B cell (primary cell): ENCODE measurements at regions not wholly inside any gene's neighbourhood (a gene's known extent, or its start where the extent isn't known, plus 50 kb on each side); places are given as distances from the start of the nearest gene placed in this dataset.

ENCODE experiments used
- ATAC-seq: fragments of 200-7000 bp; cut with Tn5 transposase; one replicate; pipeline ENCODE4 v1.10.0; 2021; ENCODE audit warnings: low read depth, mild to moderate bottlenecking, moderate number of reproducible peaks, moderate library complexity
- CTCF ChIA-PET: fragments of 350-600 bp; sonication (Branson Sonifier 250); formaldehyde crosslinking; loops from one replicate; lab custom pipeline; 2021; ENCODE audit warnings: antibody characterized with exemption, inconsistent platforms; lab: Charles Lee
- POLR2A ChIA-PET: fragments of 350-600 bp; sonication (Branson Sonifier 250); formaldehyde crosslinking; loops from one replicate; lab custom pipeline; 2021; ENCODE audit warnings: antibody characterized with exemption; lab: Charles Lee
- DNase-seq: peaks from one replicate; pipeline ENCODE4 v3.0.0; 2013
- H2AFZ ChIP-seq: 2 replicates; pipeline ENCODE4 v1.6.1; 2012; ENCODE audit warnings: mild to moderate bottlenecking, low read depth, low read length; ENCODE audit not compliant: insufficient read depth, poor library complexity, severe bottlenecking
- H3K27ac ChIP-seq, 2 donors: 1 replicate in 1 of 2; 2 replicates in 1 of 2; pipeline ENCODE4 v1.5.1; 2012 to 2013; ENCODE audit warnings: low read length in 2 of 2, mild to moderate bottlenecking in 2 of 2, moderate library complexity in 1 of 2
- H3K27me3 ChIP-seq, 4 experiments: fragments of 200-600 bp in 1 of 4; sonication (generic) in 1 of 4; replicated peaks in 1 of 4; 1 replicate in 2 of 4; 2 replicates in 2 of 4; pipeline versions ENCODE4 v1.6.1 to v1.7.0; 2013 to 2016; ENCODE audit warnings: low read length in 3 of 4, mild to moderate bottlenecking in 2 of 4, mixed read lengths in 1 of 4, moderate library complexity in 1 of 4; ENCODE audit not compliant: insufficient read depth in 4 of 4, control insufficient read depth in 3 of 4; ENCODE audit errors: control extremely low read depth in 1 of 4
- H3K36me3 ChIP-seq, 2 experiments: replicated peaks in 1 of 2; 1 replicate in 1 of 2; 2 replicates in 1 of 2; pipeline versions ENCODE4 v1.6.1 to v1.7.1; 2013; ENCODE audit warnings: low read length in 1 of 2; ENCODE audit not compliant: insufficient read depth in 2 of 2, control insufficient read depth in 1 of 2; ENCODE audit errors: control extremely low read depth in 1 of 2, extremely low read depth in 1 of 2
- H3K4me1 ChIP-seq, 2 donors: fragments of 200-600 bp in 1 of 2; sonication (generic) in 1 of 2; 1 replicate in 1 of 2; 2 replicates in 1 of 2; pipeline versions ENCODE4 v1.5.1 to v1.6.1; 2013 to 2017; ENCODE audit warnings: low read length in 2 of 2; ENCODE audit not compliant: control insufficient read depth in 2 of 2, insufficient read depth in 2 of 2
- H3K4me2 ChIP-seq: replicated peaks from 2 replicates; pipeline ENCODE3; 2012; ENCODE audit warnings: mild to moderate bottlenecking, low read depth, low read length; ENCODE audit not compliant: poor library complexity, severe bottlenecking
- H3K4me3 ChIP-seq, 5 experiments: fragments of 200-600 bp in 1 of 5; sonication (generic) in 1 of 5; 1 replicate in 3 of 5; 2 replicates in 2 of 5; pipeline versions ENCODE4 v1.5.1 to v1.7.0; 2011 to 2016; ENCODE audit warnings: low read length in 4 of 5, mild to moderate bottlenecking in 4 of 5, low read depth in 2 of 5, control low read depth in 1 of 5, moderate library complexity in 1 of 5; ENCODE audit not compliant: insufficient read depth in 1 of 5; ENCODE audit errors: control extremely low read depth in 1 of 5, extremely low read depth in 1 of 5
- H3K79me2 ChIP-seq: fragments of 200-600 bp; sonication (generic); one replicate; pipeline ENCODE4 v1.6.0; 2016; ENCODE audit warnings: low read length; ENCODE audit not compliant: control insufficient read depth, insufficient read depth
- H3K9ac ChIP-seq: fragments of 200-600 bp; sonication (generic); 2 replicates; pipeline ENCODE4 v1.6.1; 2017; ENCODE audit warnings: mild to moderate bottlenecking, low read length, moderate library complexity
- H3K9me3 ChIP-seq, 3 donors: one replicate each; pipeline versions ENCODE4 v1.6.1 to v1.7.1; 2013; ENCODE audit warnings: low read length in 2 of 3; ENCODE audit not compliant: control insufficient read depth in 2 of 3, insufficient read depth in 1 of 3; ENCODE audit errors: control extremely low read depth in 1 of 3
- H4K20me1 ChIP-seq: 2 replicates; pipeline ENCODE4 v1.6.0; 2012; ENCODE audit warnings: mild to moderate bottlenecking, low read length; ENCODE audit not compliant: insufficient read depth, control insufficient read depth, poor library complexity, severe bottlenecking
- H3K27ac Mint-ChIP-seq: one replicate; pipeline ENCODE4 v1.8.0; 2021; ENCODE audit warnings: mixed read lengths
- H3K27me3 Mint-ChIP-seq: one replicate; pipeline ENCODE4 v1.8.0; 2021; ENCODE audit warnings: mixed read lengths
- H3K4me1 Mint-ChIP-seq: one replicate; pipeline ENCODE4 v1.8.0; 2021; ENCODE audit warnings: mixed read lengths
- H3K4me3 Mint-ChIP-seq: one replicate; pipeline ENCODE4 v1.8.0; 2021; ENCODE audit warnings: mixed read lengths
- H3K9me3 Mint-ChIP-seq: one replicate; pipeline ENCODE4 v1.8.0; 2022; ENCODE audit warnings: mixed read lengths; ENCODE audit not compliant: insufficient read depth
- WGBS: methylation state at CpG from one replicate; pipeline ENCODE4 v1.1.5; 2013; ENCODE audit warnings: missing lambda C conversion rate; ENCODE audit not compliant: insufficient coverage; 5-methylcytosine and 5-hydroxymethylcytosine counted together
- intact Hi-C: fragments of 100-400 bp; cut with micrococcal nuclease; formaldehyde crosslinking; loops from one replicate; pipeline ENCODE4 v1.10.0; 2022
- TF ChIP-seq, protein P1 (sequence below): fragments of 200-600 bp; IDR thresholded peaks from one replicate; pipeline ENCODE4 v1.8.0; 2022; ENCODE audit warnings: antibody characterized with exemption, mild to moderate bottlenecking

DNA sequence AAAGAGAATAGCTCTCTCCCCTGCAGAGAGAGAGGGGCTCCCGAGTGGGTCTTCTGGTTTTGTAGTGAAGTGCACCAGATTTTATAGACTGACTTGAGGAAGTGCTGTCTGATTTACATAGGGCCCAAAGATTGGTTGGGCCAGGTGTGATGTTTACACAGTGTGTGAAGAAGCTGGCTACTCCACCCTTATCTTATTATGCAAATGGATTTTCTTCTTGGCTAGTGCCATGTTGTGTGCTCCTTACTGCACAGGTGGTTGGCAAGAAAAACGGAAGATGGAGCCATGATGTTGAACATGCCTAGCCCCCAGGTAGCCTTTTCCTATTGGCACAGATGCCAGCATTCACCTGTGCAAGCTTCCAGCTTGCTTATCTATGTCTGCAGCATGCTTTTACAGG lies 112.4 kb upstream of the ARHGAP24 start:
- Mint-ChIP-seq H3K4me3 (no peak overlapping the region), H3K27ac (no peak overlapping the region), H3K9me3 (peaks cover 4% of the 10 kb centered on the region), H3K27me3 (peaks cover 6% of the 10 kb centered on the region), H3K4me1 (peaks cover 4% of the 10 kb centered on the region)
- H3K79me2 ChIP-seq: no peaks in the 10 kb centered on the region
- 93% methylated on average over 2 of the region's 2 CpGs for WGBS
- TF ChIP-seq, protein P1, sequence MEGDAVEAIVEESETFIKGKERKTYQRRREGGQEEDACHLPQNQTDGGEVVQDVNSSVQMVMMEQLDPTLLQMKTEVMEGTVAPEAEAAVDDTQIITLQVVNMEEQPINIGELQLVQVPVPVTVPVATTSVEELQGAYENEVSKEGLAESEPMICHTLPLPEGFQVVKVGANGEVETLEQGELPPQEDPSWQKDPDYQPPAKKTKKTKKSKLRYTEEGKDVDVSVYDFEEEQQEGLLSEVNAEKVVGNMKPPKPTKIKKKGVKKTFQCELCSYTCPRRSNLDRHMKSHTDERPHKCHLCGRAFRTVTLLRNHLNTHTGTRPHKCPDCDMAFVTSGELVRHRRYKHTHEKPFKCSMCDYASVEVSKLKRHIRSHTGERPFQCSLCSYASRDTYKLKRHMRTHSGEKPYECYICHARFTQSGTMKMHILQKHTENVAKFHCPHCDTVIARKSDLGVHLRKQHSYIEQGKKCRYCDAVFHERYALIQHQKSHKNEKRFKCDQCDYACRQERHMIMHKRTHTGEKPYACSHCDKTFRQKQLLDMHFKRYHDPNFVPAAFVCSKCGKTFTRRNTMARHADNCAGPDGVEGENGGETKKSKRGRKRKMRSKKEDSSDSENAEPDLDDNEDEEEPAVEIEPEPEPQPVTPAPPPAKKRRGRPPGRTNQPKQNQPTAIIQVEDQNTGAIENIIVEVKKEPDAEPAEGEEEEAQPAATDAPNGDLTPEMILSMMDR: no peak
- H3K4me3 ChIP-seq: no peak overlapping the region
- no peaks in the 10 kb centered on the region for H3K4me1 ChIP-seq
- H4K20me1 ChIP-seq: no peaks in the 10 kb centered on the region
- H3K9me3 ChIP-seq: peaks cover 0 to 7% (median 5%) of the 10 kb centered on the region in 3 donors
- intact Hi-C loops: no loop called here
- H3K36me3 ChIP-seq: no peaks in the 10 kb centered on the region
- H3K4me2 ChIP-seq: no peak overlapping the region
- CTCF ChIA-PET: interaction anchor here (1.3 kb wide), 1 partner anchor 11 kb away, joined by 3 read pairs; no protein-coding TSS in a partner anchor
- H3K27ac ChIP-seq: no peak overlapping the region
- POLR2A ChIA-PET: no interaction called here
- H3K9ac ChIP-seq: no peak overlapping the region
- ATAC-seq: no peak
- H3K27me3 ChIP-seq: peaks cover 0 to 8% (median 4%) of the 10 kb centered on the region in 4 experiments
- DNase-seq: no peak
- H2AFZ ChIP-seq: no peak overlapping the region

DNA sequence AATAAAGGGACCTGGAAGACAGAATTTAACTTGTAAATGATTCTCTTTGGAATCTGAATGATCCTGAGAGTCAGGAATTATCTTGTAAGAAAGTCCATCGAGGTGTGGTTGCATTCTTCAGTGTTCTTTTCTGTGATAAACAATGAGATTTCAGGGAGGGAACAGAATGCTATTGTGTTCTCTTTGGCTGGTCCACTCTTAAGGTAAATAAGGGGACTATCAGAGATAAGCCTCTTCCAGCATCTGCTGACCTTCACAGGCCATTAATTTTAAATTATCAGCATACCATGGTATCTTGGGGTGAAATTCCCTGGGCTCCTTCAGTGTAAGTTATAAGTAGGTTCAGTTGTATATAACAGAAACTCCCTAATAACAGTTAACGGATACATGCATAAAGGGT lies 107.1 kb upstream of the ARHGAP24 start:
- H3K4me3 Mint-ChIP-seq: no peak overlapping the region
- no peak for DNase-seq
- ChIA-PET POLR2A (interaction anchor here (1.7 kb wide), 1 partner anchor 108 kb away, joined by 3 read pairs; no protein-coding TSS in a partner anchor), CTCF (interaction anchor here (0.6 to 2.5 kb wide), 3 partner anchors 381 to 601 kb away, joined by 5 to 8 read pairs (median 6); no protein-coding TSS in a partner anchor)
- H3K27me3 Mint-ChIP-seq: peaks cover 3% of the 10 kb centered on the region
- no peak overlapping the region for H3K27ac Mint-ChIP-seq
- no peaks in the 10 kb centered on the region for H3K9me3 Mint-ChIP-seq
- TF ChIP-seq, protein P1: no peak
- Histone ChIP-seq H3K9me3 (no peaks in the 10 kb centered on the region), H3K4me1 (peaks cover 24 to 26% of the 10 kb centered on the region in 2 donors), H3K36me3 (no peaks in the 10 kb centered on the region), H3K27ac (no peak overlapping the region), H3K9ac (no peak overlapping the region), H3K4me3 (no peak overlapping the region), H3K27me3 (no peaks in the 10 kb centered on the region), H3K79me2 (no peaks in the 10 kb centered on the region), H4K20me1 (no peaks in the 10 kb centered on the region), H3K4me2 (no peak overlapping the region), H2AFZ (no peak overlapping the region)
- intact Hi-C loops: no loop called here
- no peak for ATAC-seq
- no CpG with 5 or more reads among the region's 2 CpGs for WGBS
- peaks cover 28% of the 10 kb centered on the region for H3K4me1 Mint-ChIP-seq
